GM23338 (cell line): ENCODE measurements at regions not wholly inside any gene's neighbourhood (a gene's known extent, or its start where the extent isn't known, plus 50 kb on each side); places are given as distances from the start of the nearest gene placed in this dataset.
A peak's percentile ranks its signal among the peaks of the same experiment; 100 is the strongest.

Experiments
- ATAC-seq: fragments of 200-7000 bp; cut with Tn5 transposase; 3 replicates; pipeline ENCODE4 v1.9.1; 2020
- DNase-seq: peaks from one replicate; pipeline ENCODE4 v3.0.0-alpha.2; 2015; ENCODE audit warnings: low spot score
- H2AFZ ChIP-seq: fragments of 200-600 bp; sonication (generic); 2 replicates; pipeline ENCODE4 v1.8.0; 2016; ENCODE audit warnings: antibody characterized with exemption, mild to moderate bottlenecking, moderate library complexity
- H3F3A ChIP-seq: fragments of 200-600 bp; sonication (generic); replicated peaks from 2 replicates; pipeline ENCODE4 v1.8.0; 2017; ENCODE audit warnings: antibody characterized with exemption, mixed run types, low read depth
- H3K27ac ChIP-seq: fragments of 200-600 bp; sonication (generic); 2 replicates; pipeline ENCODE4 v1.6.1; 2016; ENCODE audit warnings: low read depth
- H3K27me3 ChIP-seq: fragments of 200-600 bp; sonication (generic); 2 replicates; pipeline ENCODE4 v1.8.0; 2016; ENCODE audit warnings: mild to moderate bottlenecking, mixed run types, moderate library complexity; ENCODE audit not compliant: insufficient read depth
- H3K36me3 ChIP-seq: fragments of 200-600 bp; sonication (generic); 2 replicates; pipeline ENCODE4 v1.8.0; 2016; ENCODE audit warnings: mild to moderate bottlenecking; ENCODE audit not compliant: insufficient read depth
- H3K4me1 ChIP-seq: fragments of 200-600 bp; sonication (generic); 2 replicates; pipeline ENCODE4 v1.8.0; 2016; ENCODE audit warnings: mild to moderate bottlenecking, moderate library complexity; ENCODE audit not compliant: insufficient read depth
- H3K4me2 ChIP-seq: fragments of 200-600 bp; sonication (generic); 2 replicates; pipeline ENCODE4 v1.7.1; 2017; ENCODE audit warnings: mixed run types
- H3K4me3 ChIP-seq: fragments of 200-600 bp; sonication (generic); 2 replicates; pipeline ENCODE4 v1.6.1; 2016; ENCODE audit warnings: mixed run types
- H3K79me2 ChIP-seq: fragments of 200-600 bp; sonication (generic); replicated peaks from 2 replicates; pipeline ENCODE4 v1.8.0; 2017; ENCODE audit warnings: mild to moderate bottlenecking; ENCODE audit not compliant: insufficient read depth
- H3K9me2 ChIP-seq: fragments of 200-600 bp; sonication (generic); 2 replicates; pipeline ENCODE4 v1.8.0; 2017; ENCODE audit not compliant: insufficient read depth
- H4K20me1 ChIP-seq: fragments of 200-600 bp; sonication (generic); replicated peaks from 2 replicates; pipeline ENCODE4 v1.8.0; 2017; ENCODE audit warnings: mild to moderate bottlenecking; ENCODE audit not compliant: insufficient read depth
- H3K27ac Mint-ChIP-seq: 2 replicates; pipeline ENCODE4 v1.8.0; 2020; ENCODE audit warnings: inconsistent platforms, mild to moderate bottlenecking, moderate library complexity, mixed read lengths
- H3K27me3 Mint-ChIP-seq: 3 replicates; pipeline ENCODE4 v1.8.0; 2022; ENCODE audit warnings: low read depth, mild to moderate bottlenecking, moderate library complexity, mixed read lengths, inconsistent platforms; ENCODE audit not compliant: insufficient read depth, poor library complexity
- H3K36me3 Mint-ChIP-seq: 3 replicates; pipeline ENCODE4 v1.8.0; 2021; ENCODE audit warnings: low read depth, mild to moderate bottlenecking, inconsistent platforms, moderate library complexity, mixed read lengths
- H3K4me1 Mint-ChIP-seq: 3 replicates; pipeline ENCODE4 v1.8.0; 2020; ENCODE audit warnings: mild to moderate bottlenecking, inconsistent platforms, mixed read lengths
- H3K4me3 Mint-ChIP-seq: 3 replicates; pipeline ENCODE4 v1.8.0; 2021; ENCODE audit warnings: moderate library complexity, mild to moderate bottlenecking, inconsistent platforms, mixed read lengths
- H3K9me3 Mint-ChIP-seq: 3 replicates; pipeline ENCODE4 v1.8.0; 2020; ENCODE audit warnings: moderate library complexity, mild to moderate bottlenecking, inconsistent platforms, mixed read lengths
- CREB1 ChIP-seq: fragments of 250-450 bp; sonication (Bioruptor Pico); IDR thresholded peaks from 2 replicates; pipeline ENCODE4 v1.5.0; 2020; ENCODE audit warnings: low read depth, mild to moderate bottlenecking, moderate library complexity
- EZH2 ChIP-seq: fragments of 200-600 bp; sonication (generic); IDR thresholded peaks from one replicate; pipeline ENCODE4 v1.8.0; 2017; ENCODE audit warnings: antibody characterized with exemption, mild to moderate bottlenecking, low read depth; ENCODE audit not compliant: unreplicated experiment
- EZH2phosphoT487 ChIP-seq: fragments of 200-600 bp; sonication (generic); IDR thresholded peaks from one replicate; pipeline ENCODE4 v1.8.1; 2018; ENCODE audit warnings: antibody characterized with exemption; ENCODE audit not compliant: unreplicated experiment
- POLR2AphosphoS5 ChIP-seq: IDR thresholded peaks from 2 replicates; pipeline ENCODE4 v1.6.1; 2016; ENCODE audit warnings: antibody characterized with exemption, low read depth
- STAT1 ChIP-seq: IDR thresholded peaks from one replicate; pipeline ENCODE4 v1.6.1; 2016; ENCODE audit warnings: antibody characterized with exemption; ENCODE audit not compliant: unreplicated experiment
- TF ChIP-seq, protein P1 (sequence below): IDR thresholded peaks from one replicate; pipeline ENCODE4 v1.6.1; 2018; ENCODE audit warnings: antibody characterized with exemption; ENCODE audit not compliant: unreplicated experiment
- TF ChIP-seq, protein P2 (sequence below), 2 experiments: fragments of 200-600 bp in 1 of 2; sonication (generic) in 1 of 2; conservative IDR thresholded peaks; 2 replicates each; pipeline versions ENCODE4 v1.5.1 to v1.6.1; 2016 to 2017; ENCODE audit warnings: antibody characterized with exemption in 2 of 2, low read depth in 2 of 2, mild to moderate bottlenecking in 2 of 2, moderate library complexity in 1 of 2
- TF ChIP-seq, protein P3 (sequence below): IDR thresholded peaks from 2 replicates; pipeline ENCODE4 v1.6.1; 2016; ENCODE audit warnings: antibody characterized with exemption

DNA sequence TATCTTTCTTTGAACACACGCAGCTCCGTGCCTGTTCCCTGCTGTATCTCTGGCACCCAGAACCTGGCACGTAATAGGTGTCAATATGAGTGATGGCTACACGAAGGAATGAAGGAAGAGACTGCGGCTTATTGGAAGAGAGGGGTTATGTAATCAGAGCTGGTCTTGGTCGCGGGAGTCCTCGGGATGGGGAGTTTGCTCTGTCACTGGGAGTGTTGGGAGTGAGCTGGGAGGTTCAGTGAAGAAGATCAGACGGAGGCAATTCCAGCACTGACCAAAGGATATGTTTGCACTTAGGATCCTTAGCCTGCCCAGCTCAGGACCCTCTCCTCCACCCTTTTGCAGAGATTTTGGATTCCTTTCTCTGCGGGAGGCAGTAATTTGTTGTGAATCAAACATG lies 709.1 kb downstream of the PTPRU start (continued):
- TF ChIP-seq, protein P1, sequence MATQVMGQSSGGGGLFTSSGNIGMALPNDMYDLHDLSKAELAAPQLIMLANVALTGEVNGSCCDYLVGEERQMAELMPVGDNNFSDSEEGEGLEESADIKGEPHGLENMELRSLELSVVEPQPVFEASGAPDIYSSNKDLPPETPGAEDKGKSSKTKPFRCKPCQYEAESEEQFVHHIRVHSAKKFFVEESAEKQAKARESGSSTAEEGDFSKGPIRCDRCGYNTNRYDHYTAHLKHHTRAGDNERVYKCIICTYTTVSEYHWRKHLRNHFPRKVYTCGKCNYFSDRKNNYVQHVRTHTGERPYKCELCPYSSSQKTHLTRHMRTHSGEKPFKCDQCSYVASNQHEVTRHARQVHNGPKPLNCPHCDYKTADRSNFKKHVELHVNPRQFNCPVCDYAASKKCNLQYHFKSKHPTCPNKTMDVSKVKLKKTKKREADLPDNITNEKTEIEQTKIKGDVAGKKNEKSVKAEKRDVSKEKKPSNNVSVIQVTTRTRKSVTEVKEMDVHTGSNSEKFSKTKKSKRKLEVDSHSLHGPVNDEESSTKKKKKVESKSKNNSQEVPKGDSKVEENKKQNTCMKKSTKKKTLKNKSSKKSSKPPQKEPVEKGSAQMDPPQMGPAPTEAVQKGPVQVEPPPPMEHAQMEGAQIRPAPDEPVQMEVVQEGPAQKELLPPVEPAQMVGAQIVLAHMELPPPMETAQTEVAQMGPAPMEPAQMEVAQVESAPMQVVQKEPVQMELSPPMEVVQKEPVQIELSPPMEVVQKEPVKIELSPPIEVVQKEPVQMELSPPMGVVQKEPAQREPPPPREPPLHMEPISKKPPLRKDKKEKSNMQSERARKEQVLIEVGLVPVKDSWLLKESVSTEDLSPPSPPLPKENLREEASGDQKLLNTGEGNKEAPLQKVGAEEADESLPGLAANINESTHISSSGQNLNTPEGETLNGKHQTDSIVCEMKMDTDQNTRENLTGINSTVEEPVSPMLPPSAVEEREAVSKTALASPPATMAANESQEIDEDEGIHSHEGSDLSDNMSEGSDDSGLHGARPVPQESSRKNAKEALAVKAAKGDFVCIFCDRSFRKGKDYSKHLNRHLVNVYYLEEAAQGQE: no peak

DNA sequence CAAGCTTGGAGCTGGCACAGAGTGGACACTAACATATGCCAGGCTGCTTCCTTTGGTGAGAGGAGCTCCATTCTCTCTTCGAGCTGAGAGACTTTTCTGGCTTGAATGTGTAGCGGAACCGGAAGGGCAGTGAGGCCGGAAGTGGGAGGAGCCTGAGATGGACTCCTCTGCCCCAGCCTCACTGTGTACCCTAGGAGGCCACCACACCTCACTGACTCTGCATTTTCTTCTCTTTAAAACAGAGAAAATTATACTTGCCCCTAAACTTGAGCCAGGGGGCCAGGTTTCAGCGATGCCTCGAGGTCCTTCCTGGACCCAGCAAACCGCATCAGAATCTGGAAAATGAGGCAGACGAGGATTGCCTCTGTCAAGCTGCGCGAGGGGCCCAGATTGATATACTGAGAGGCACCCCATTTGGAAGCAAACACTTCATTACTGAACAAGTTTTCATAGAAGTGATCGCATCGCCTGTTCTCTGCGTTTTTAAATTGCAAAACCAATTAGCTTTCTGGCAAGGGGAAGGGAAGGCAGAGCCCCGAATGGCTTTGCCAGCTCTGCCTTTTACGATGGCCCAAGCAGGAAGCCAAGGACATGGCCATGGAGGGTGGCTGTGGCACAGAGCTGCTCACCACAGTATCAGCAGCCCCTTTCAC lies 708.1 kb downstream of the PTPRU start:
- Histone ChIP-seq H3K79me2 (no peaks in the 10 kb centered on the region), H3K9me2 (no peaks in the 10 kb centered on the region), H3K4me3 (no peak overlapping the region), H4K20me1 (no peaks in the 10 kb centered on the region), H3K36me3 (no peaks in the 10 kb centered on the region), H3K27ac (no peak overlapping the region), H3K27me3 (no peaks in the 10 kb centered on the region), H3F3A (no peaks in the 10 kb centered on the region), H2AFZ (peak overlapping the region; percentile 74), H3K4me2 (no peak overlapping the region), H3K4me1 (peaks cover 11% of the 10 kb centered on the region)
- Mint-ChIP-seq H3K27me3 (peaks cover 4% of the 10 kb centered on the region), H3K9me3 (no peaks in the 10 kb centered on the region; the same call in 2 of the 3 replicates), H3K36me3 (no peaks in the 10 kb centered on the region; the same call in 2 of the 3 replicates), H3K27ac (no peak overlapping the region), H3K4me3 (no peak overlapping the region), H3K4me1 (peaks cover 26% of the 10 kb centered on the region)
- no peak for DNase-seq
- no peak for TF ChIP-seq EZH2phosphoT487
- TF ChIP-seq, protein P2, sequence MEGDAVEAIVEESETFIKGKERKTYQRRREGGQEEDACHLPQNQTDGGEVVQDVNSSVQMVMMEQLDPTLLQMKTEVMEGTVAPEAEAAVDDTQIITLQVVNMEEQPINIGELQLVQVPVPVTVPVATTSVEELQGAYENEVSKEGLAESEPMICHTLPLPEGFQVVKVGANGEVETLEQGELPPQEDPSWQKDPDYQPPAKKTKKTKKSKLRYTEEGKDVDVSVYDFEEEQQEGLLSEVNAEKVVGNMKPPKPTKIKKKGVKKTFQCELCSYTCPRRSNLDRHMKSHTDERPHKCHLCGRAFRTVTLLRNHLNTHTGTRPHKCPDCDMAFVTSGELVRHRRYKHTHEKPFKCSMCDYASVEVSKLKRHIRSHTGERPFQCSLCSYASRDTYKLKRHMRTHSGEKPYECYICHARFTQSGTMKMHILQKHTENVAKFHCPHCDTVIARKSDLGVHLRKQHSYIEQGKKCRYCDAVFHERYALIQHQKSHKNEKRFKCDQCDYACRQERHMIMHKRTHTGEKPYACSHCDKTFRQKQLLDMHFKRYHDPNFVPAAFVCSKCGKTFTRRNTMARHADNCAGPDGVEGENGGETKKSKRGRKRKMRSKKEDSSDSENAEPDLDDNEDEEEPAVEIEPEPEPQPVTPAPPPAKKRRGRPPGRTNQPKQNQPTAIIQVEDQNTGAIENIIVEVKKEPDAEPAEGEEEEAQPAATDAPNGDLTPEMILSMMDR (conservative IDR thresholded peaks at IDR 0.05; ENCODE audit: low read depth in 2 of 2): no peak
- TF ChIP-seq EZH2: no peak
- TF ChIP-seq POLR2AphosphoS5: no peak
- no peak for TF ChIP-seq CREB1 (CRISPR knock-in tag)
- no peak for TF ChIP-seq STAT1
- TF ChIP-seq, protein P3, sequence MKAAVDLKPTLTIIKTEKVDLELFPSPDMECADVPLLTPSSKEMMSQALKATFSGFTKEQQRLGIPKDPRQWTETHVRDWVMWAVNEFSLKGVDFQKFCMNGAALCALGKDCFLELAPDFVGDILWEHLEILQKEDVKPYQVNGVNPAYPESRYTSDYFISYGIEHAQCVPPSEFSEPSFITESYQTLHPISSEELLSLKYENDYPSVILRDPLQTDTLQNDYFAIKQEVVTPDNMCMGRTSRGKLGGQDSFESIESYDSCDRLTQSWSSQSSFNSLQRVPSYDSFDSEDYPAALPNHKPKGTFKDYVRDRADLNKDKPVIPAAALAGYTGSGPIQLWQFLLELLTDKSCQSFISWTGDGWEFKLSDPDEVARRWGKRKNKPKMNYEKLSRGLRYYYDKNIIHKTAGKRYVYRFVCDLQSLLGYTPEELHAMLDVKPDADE: no peak
- ATAC-seq: no peak
